GM10248 (cell line): ENCODE measurements at regions not wholly inside any gene's neighbourhood (a gene's known extent, or its start where the extent isn't known, plus 50 kb on each side); places are given as distances from the start of the nearest gene placed in this dataset.

Source experiments
- CTCF ChIA-PET: fragments of 300-600 bp; sonication (Branson Sonifier 250); formaldehyde crosslinking; extraction: SDS; loops from one replicate; lab custom pipeline; 2021; ENCODE audit warnings: antibody characterized with exemption; lab: Yijun Ruan, JAX
- POLR2A ChIA-PET: fragments of 350-650 bp; sonication (Branson Sonifier 250); formaldehyde crosslinking; extraction: SDS; loops from one replicate; lab custom pipeline; 2020; ENCODE audit warnings: antibody characterized with exemption; lab: Yijun Ruan, JAX
- DNase-seq: peaks from one replicate; pipeline ENCODE4 v3.0.0; 2012; ENCODE audit errors: extremely low spot score
- TF ChIP-seq, protein P1 (sequence below): IDR thresholded peaks from 2 replicates; pipeline ENCODE4 v1.5.1; 2012; ENCODE audit warnings: mild to moderate bottlenecking, low read depth; ENCODE audit errors: extremely low read depth, missing control alignments, control extremely low read depth

DNA sequence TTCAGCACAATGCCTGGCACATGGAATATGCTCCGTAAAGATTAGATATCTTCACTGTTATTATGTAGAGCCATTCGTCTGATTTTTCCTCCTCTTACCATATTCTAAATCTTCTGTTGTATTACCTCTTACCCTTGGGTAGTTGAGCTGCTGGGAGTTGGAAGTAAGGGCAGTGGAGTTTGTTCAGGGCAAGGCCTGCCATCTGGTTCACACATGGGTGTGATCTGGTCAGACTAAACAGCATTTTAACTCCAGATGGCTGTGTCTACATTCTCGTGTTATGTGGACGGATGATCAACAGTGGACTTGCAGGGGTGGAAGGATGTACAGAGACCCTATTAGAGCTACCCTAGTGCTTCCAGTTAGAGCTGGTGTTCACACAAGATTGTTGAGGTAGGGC is 164.9 kb downstream of the ZIC5 start:
- TF ChIP-seq, protein P1, sequence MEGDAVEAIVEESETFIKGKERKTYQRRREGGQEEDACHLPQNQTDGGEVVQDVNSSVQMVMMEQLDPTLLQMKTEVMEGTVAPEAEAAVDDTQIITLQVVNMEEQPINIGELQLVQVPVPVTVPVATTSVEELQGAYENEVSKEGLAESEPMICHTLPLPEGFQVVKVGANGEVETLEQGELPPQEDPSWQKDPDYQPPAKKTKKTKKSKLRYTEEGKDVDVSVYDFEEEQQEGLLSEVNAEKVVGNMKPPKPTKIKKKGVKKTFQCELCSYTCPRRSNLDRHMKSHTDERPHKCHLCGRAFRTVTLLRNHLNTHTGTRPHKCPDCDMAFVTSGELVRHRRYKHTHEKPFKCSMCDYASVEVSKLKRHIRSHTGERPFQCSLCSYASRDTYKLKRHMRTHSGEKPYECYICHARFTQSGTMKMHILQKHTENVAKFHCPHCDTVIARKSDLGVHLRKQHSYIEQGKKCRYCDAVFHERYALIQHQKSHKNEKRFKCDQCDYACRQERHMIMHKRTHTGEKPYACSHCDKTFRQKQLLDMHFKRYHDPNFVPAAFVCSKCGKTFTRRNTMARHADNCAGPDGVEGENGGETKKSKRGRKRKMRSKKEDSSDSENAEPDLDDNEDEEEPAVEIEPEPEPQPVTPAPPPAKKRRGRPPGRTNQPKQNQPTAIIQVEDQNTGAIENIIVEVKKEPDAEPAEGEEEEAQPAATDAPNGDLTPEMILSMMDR = no peak
- CTCF ChIA-PET = no interaction called here
- no peak for DNase-seq
- POLR2A ChIA-PET = no interaction called here

- CTCF ChIA-PET = no interaction called here
- TF ChIP-seq, protein P1 = no peak
- DNase-seq = no peak
- POLR2A ChIA-PET = no interaction called here
Measured at GRCh38 chr13:99805361-99805760, 166.2 kb downstream of the ZIC5 start.

DNA sequence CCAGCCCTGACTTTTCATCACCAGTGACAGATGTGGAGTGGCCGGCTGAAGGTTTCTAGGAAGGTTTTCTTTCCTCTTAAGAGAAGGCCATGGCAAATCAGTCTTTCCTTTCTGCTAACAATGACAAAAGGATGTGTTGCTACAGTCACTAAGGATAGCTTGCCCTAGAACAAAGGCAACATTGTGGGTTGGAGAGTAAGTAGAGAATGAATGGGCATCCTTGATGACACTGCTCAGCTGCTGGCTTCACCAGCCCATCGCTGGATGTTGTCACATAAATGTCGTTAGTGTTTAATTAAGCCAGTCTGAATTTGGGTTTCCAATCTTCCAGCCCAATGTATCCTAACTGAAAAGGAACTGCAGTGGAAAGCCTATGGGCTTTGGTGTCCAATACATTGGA is 168.4 kb downstream of the ZIC5 start:
- POLR2A ChIA-PET = no interaction called here
- TF ChIP-seq, protein P1 = no peak
- CTCF ChIA-PET = no interaction called here
- no peak for DNase-seq

DNA sequence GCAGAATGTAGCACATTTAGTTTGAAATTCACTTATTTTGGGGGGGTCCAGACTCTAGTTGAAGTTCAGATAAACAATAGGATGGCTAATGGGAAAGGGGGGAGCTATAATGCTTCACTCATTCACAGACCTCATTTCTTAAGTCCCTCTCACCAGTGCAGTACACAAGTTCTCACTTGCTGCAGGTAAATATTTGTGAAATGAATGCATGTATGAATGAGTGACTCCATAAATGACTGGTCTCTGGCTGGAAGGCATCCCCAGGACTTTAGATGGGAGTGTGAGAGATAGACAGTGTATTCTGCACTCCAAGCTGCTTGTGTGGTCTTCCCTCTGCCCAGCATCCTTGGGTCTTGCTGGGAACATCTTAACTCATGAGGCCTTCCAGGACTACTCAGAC is 169.2 kb downstream of the ZIC5 start:
- ChIA-PET CTCF (no interaction called here), POLR2A (no interaction called here)
- TF ChIP-seq, protein P1 = no peak
- DNase-seq = no peak

DNA sequence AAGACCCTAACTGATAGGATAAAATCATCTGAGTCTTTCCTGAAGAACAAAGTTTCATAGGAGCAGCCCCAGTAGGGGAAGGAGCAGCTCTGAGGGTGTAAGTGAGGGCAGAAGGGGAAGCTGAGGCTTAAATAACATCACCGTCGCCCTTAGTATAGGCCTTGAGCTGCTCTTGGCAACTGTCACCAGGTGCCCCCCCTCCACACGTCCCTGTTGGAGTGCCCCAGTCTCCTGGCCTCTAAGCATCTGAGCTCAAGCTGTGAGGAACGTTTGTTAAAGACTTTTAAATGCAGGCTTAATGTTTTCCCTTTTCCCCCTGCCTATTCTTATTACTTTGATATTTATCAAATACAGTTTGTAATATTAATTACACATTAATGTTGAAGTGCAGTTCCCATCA is 170.6 kb downstream of the ZIC5 start:
- ChIA-PET POLR2A (no interaction called here), CTCF (interaction anchor here (1.0 kb wide), 1 partner anchor 9 kb away, joined by 3 read pairs; no protein-coding TSS in a partner anchor)
- TF ChIP-seq, protein P1 = no peak
- no peak for DNase-seq

- DNase-seq = no peak
- TF ChIP-seq, protein P1 = no peak
- ChIA-PET POLR2A (no interaction called here), CTCF (no interaction called here)
Measured at GRCh38 chr13:99800011-99800410, 171.6 kb downstream of the ZIC5 start.

GRCh38 chr13:99798756-99799155 is 172.8 kb downstream of the ZIC5 start:
- TF ChIP-seq, protein P1 = no peak
- ChIA-PET CTCF (no interaction called here), POLR2A (no interaction called here)
- no peak for DNase-seq
